Endothelial cell (in vitro differentiated cells): ENCODE measurements at regions not wholly inside any gene's neighbourhood (a gene's known extent, or its start where the extent isn't known, plus 50 kb on each side); places are given as distances from the start of the nearest gene placed in this dataset.

Experiments used
- DNase-seq: peaks from one replicate; pipeline ENCODE4 v3.0.0; 2021; ENCODE audit warnings: low spot score
- H3K27ac Mint-ChIP-seq: one replicate; pipeline ENCODE4 v1.8.0; 2021; ENCODE audit warnings: mixed read lengths, inconsistent platforms; ENCODE audit not compliant: unreplicated experiment
- H3K27me3 Mint-ChIP-seq: one replicate; pipeline ENCODE4 v1.8.0; 2021; ENCODE audit warnings: mild to moderate bottlenecking, moderate library complexity, mixed read lengths, inconsistent platforms; ENCODE audit not compliant: unreplicated experiment
- H3K36me3 Mint-ChIP-seq: one replicate; pipeline ENCODE4 v1.8.0; 2021; ENCODE audit warnings: mild to moderate bottlenecking, low read depth, mixed read lengths, inconsistent platforms; ENCODE audit not compliant: unreplicated experiment
- H3K4me1 Mint-ChIP-seq: one replicate; pipeline ENCODE4 v1.8.0; 2021; ENCODE audit warnings: mild to moderate bottlenecking, mixed read lengths, inconsistent platforms; ENCODE audit not compliant: unreplicated experiment
- H3K4me3 Mint-ChIP-seq: one replicate; pipeline ENCODE4 v1.8.0; 2021; ENCODE audit warnings: mild to moderate bottlenecking, mixed read lengths, inconsistent platforms; ENCODE audit not compliant: unreplicated experiment
- H3K9me3 Mint-ChIP-seq: one replicate; pipeline ENCODE4 v1.8.0; 2021; ENCODE audit warnings: mixed read lengths, inconsistent platforms; ENCODE audit not compliant: unreplicated experiment
- TF ChIP-seq, protein P1 (sequence below): fragments of 200-600 bp; sonication (generic); IDR thresholded peaks from one replicate; pipeline ENCODE4 v1.5.0; 2021; ENCODE audit warnings: antibody characterized with exemption; ENCODE audit not compliant: unreplicated experiment

DNA sequence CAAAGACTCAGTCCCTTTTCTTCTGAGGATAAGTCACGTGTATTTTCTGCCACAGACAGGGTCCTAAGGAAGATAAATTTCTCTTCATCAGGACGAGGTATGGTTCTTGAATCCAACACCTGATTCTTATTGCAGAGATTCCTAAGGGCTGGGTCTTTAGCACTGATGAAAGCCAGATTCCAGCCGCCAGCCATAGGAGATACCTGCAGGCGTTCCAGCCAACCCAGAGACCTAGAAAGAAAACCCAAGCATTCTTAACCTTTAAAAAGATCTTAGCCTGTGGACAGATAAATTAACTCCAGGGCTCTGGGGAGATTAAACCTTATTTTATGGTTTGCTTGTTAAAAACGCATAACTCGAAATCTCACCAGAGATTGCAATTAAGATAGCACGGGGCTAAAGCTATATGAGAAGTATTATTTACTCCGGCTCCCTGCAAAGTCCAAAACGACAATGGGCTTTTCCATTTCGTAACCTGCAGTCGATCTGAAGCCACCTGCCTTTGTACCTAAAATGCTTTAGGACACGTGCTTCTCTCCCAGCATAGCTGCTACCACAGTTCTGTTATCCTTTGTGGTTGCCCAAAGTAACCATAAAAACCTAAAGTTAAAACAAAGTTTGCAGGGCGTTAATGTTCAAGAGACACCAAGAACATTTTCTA, 104.5 kb downstream of the NXPE2 start:
- Mint-ChIP-seq H3K27me3 (no peaks in the 10 kb centered on the region), H3K36me3 (no peaks in the 10 kb centered on the region), H3K4me1 (peaks cover 17% of the 10 kb centered on the region), H3K9me3 (no peaks in the 10 kb centered on the region), H3K4me3 (no peak overlapping the region), H3K27ac (no peak overlapping the region)
- DNase-seq: no peak
- TF ChIP-seq, protein P1, sequence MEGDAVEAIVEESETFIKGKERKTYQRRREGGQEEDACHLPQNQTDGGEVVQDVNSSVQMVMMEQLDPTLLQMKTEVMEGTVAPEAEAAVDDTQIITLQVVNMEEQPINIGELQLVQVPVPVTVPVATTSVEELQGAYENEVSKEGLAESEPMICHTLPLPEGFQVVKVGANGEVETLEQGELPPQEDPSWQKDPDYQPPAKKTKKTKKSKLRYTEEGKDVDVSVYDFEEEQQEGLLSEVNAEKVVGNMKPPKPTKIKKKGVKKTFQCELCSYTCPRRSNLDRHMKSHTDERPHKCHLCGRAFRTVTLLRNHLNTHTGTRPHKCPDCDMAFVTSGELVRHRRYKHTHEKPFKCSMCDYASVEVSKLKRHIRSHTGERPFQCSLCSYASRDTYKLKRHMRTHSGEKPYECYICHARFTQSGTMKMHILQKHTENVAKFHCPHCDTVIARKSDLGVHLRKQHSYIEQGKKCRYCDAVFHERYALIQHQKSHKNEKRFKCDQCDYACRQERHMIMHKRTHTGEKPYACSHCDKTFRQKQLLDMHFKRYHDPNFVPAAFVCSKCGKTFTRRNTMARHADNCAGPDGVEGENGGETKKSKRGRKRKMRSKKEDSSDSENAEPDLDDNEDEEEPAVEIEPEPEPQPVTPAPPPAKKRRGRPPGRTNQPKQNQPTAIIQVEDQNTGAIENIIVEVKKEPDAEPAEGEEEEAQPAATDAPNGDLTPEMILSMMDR: no peak

DNA sequence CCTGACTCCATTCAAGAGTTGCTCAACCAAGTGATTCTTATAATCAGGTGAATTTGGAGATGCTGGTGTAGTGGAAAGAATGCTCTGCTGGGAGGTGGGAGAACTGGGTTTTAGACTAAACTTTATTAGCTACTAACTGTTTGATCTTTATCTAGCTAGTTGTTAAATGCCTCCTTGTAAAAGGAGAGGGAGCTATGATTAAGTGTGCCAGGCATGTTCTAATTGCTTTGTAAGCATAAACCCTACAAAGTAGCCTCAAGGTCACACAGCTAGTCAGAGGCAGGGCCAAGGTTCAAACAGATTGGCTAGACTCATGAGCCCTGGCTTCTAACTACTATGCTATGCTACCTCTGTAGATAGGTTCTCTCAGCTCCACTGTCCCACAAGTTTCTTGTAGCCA, 105.5 kb downstream of the NXPE2 start:
- no peaks in the 10 kb centered on the region for H3K36me3 Mint-ChIP-seq

DNA sequence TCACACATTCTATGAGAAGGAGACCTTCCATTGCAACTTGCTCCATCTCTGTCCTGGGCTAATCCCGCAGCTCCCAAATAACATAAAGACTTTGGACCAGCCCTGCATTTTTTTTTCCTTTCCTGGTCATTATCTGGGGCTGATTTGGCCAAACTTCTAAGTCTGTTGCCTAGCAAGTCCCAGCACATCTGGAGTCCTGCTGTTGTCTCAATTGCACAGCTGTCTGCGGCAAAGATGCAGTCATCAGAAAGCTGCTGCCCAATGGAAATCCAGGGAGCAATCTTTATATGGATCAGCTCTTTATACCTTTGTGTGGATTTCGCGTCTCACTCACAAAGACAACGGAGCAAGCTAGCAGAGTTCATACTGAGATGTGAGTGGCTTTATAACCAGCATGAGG, 105.9 kb downstream of the NXPE2 start:
- H3K4me1 Mint-ChIP-seq: peaks cover 16% of the 10 kb centered on the region
- no peak overlapping the region for H3K4me3 Mint-ChIP-seq
- H3K9me3 Mint-ChIP-seq: no peaks in the 10 kb centered on the region
- no peak for DNase-seq
- H3K27me3 Mint-ChIP-seq: peaks cover 2% of the 10 kb centered on the region
- H3K27ac Mint-ChIP-seq: no peak overlapping the region
- no peaks in the 10 kb centered on the region for H3K36me3 Mint-ChIP-seq
- TF ChIP-seq, protein P1: no peak

More for the DNA sequence above, 105.5 kb downstream of the NXPE2 start:
- no peak for DNase-seq
- H3K9me3 Mint-ChIP-seq: no peaks in the 10 kb centered on the region
- TF ChIP-seq, protein P1: no peak
- H3K4me3 Mint-ChIP-seq: no peak overlapping the region
- H3K27me3 Mint-ChIP-seq: peaks cover 2% of the 10 kb centered on the region
- H3K27ac Mint-ChIP-seq: no peak overlapping the region
- H3K4me1 Mint-ChIP-seq: peaks cover 17% of the 10 kb centered on the region

DNA sequence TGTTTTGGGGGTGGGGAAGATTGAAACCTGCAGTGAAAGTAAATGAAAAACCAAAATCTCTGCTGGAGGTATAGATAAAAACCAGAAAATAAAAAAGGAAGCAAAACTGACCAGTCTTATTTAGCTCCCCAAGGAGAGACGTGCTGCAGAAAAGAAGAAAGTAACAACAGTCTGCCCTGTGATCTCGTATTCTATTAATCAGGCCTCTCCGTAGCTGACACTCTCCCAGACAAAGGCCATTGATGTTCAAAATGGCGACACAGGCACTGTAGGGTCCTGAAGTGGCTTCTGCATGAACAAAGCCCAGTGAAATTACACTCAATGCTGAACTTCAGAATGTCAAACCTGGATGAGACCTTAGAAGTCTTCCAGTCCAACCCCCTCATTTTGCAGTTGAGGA, 106.6 kb downstream of the NXPE2 start:
- Mint-ChIP-seq H3K4me3 (no peak overlapping the region), H3K36me3 (no peaks in the 10 kb centered on the region), H3K4me1 (peaks cover 9% of the 10 kb centered on the region), H3K9me3 (no peaks in the 10 kb centered on the region), H3K27me3 (peaks cover 2% of the 10 kb centered on the region), H3K27ac (no peak overlapping the region)
- DNase-seq: no peak
- TF ChIP-seq, protein P1: no peak

DNA sequence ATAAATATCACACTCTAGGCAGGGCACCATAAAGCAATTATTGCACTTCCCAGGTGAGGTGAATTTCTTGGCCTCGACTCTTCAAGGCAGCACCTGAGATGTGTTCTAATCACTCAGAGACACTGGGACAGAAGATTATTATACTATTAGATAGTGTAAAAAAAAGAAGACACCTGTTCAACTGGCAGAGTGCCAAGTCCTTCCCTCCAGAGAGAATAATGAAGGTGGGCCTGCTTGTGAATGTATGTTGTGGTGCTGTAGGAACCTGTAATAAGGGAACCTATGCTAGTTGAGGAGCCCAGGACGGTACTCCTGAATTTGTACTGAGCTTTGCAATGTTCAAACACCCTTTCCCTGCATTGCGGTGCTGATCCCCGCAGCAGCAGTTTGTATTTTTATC, 107.5 kb downstream of the NXPE2 start:
- no peaks in the 10 kb centered on the region for H3K36me3 Mint-ChIP-seq
- H3K4me3 Mint-ChIP-seq: no peak overlapping the region
- no peaks in the 10 kb centered on the region for H3K4me1 Mint-ChIP-seq
- DNase-seq: no peak
- H3K27ac Mint-ChIP-seq: no peak overlapping the region
- TF ChIP-seq, protein P1: no peak
- peaks cover 2% of the 10 kb centered on the region for H3K27me3 Mint-ChIP-seq
- no peaks in the 10 kb centered on the region for H3K9me3 Mint-ChIP-seq
